ENCODE measurements at regions not wholly inside any gene's neighbourhood (a gene's known extent, or its start where the extent isn't known, plus 50 kb on each side); places are given as distances from the start of the nearest gene placed in this dataset.

DNA sequence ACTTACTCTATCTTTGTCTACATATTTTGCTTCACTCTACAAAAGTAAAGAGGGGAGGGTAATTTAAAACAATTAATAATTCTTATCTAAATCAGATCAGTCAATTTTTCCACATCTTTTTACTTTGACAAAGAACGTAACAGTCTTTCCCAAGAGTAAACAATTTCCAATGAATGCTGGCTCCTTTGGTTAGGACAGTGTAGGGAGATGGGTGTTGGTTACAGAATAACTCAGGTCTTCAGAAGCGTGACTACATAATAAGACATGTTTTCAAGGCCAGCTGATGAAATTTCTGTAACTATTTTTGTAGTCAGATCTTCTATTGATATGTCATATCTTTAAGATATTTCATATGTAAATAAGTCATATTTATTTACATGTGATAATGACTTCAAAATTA lies 183.0 kb upstream of the CAND1 start:
- no peaks in the 10 kb centered on the region for H3K36me3 Mint-ChIP-seq
- no peak for ATAC-seq
- no peak for DNase-seq (ENCODE audit: low spot score)
- H3K27me3 Mint-ChIP-seq (ENCODE audit: low read depth), result no peaks in the 10 kb centered on the region; the same call in 1 of the 2 replicates
- TF ChIP-seq GRHL2 (CRISPR knock-in tag; IDR thresholded peaks at IDR 0.05; ENCODE audit: insufficient replicate concordance, severe bottlenecking), result no peak
- TF ChIP-seq TEAD4 (CRISPR knock-in tag; IDR thresholded peaks at IDR 0.05), result no peak
- no peak for TF ChIP-seq ESRRA (CRISPR knock-in tag; IDR thresholded peaks at IDR 0.05; ENCODE audit: borderline replicate concordance)
- TF ChIP-seq OVOL2 (CRISPR knock-in tag; IDR thresholded peaks at IDR 0.05; ENCODE audit: borderline replicate concordance), result no peak
- TF ChIP-seq ZNF416 (CRISPR knock-in tag; IDR thresholded peaks at IDR 0.05), result no peak
- TF ChIP-seq ETV6 (CRISPR knock-in tag; IDR thresholded peaks at IDR 0.05), result no peak
- no peak for TF ChIP-seq ZBTB43 (CRISPR knock-in tag; IDR thresholded peaks at IDR 0.05)
- TF ChIP-seq, protein P1, sequence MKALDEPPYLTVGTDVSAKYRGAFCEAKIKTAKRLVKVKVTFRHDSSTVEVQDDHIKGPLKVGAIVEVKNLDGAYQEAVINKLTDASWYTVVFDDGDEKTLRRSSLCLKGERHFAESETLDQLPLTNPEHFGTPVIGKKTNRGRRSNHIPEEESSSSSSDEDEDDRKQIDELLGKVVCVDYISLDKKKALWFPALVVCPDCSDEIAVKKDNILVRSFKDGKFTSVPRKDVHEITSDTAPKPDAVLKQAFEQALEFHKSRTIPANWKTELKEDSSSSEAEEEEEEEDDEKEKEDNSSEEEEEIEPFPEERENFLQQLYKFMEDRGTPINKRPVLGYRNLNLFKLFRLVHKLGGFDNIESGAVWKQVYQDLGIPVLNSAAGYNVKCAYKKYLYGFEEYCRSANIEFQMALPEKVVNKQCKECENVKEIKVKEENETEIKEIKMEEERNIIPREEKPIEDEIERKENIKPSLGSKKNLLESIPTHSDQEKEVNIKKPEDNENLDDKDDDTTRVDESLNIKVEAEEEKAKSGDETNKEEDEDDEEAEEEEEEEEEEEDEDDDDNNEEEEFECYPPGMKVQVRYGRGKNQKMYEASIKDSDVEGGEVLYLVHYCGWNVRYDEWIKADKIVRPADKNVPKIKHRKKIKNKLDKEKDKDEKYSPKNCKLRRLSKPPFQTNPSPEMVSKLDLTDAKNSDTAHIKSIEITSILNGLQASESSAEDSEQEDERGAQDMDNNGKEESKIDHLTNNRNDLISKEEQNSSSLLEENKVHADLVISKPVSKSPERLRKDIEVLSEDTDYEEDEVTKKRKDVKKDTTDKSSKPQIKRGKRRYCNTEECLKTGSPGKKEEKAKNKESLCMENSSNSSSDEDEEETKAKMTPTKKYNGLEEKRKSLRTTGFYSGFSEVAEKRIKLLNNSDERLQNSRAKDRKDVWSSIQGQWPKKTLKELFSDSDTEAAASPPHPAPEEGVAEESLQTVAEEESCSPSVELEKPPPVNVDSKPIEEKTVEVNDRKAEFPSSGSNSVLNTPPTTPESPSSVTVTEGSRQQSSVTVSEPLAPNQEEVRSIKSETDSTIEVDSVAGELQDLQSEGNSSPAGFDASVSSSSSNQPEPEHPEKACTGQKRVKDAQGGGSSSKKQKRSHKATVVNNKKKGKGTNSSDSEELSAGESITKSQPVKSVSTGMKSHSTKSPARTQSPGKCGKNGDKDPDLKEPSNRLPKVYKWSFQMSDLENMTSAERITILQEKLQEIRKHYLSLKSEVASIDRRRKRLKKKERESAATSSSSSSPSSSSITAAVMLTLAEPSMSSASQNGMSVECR (CRISPR knock-in tag; IDR thresholded peaks at IDR 0.05; ENCODE audit: borderline replicate concordance), result no peak
- no peak for TF ChIP-seq ZNF121 (CRISPR knock-in tag; IDR thresholded peaks at IDR 0.05)
- TF ChIP-seq SOX15 (CRISPR knock-in tag; IDR thresholded peaks at IDR 0.05), result no peak
- no peak for TF ChIP-seq ATF1 (CRISPR knock-in tag; IDR thresholded peaks at IDR 0.05)
- no peak for TF ChIP-seq SMAD4 (CRISPR knock-in tag; IDR thresholded peaks at IDR 0.05)
- TF ChIP-seq SMAD3 (CRISPR knock-in tag; IDR thresholded peaks at IDR 0.05; ENCODE audit: borderline replicate concordance), result no peak
- TF ChIP-seq, protein P2, sequence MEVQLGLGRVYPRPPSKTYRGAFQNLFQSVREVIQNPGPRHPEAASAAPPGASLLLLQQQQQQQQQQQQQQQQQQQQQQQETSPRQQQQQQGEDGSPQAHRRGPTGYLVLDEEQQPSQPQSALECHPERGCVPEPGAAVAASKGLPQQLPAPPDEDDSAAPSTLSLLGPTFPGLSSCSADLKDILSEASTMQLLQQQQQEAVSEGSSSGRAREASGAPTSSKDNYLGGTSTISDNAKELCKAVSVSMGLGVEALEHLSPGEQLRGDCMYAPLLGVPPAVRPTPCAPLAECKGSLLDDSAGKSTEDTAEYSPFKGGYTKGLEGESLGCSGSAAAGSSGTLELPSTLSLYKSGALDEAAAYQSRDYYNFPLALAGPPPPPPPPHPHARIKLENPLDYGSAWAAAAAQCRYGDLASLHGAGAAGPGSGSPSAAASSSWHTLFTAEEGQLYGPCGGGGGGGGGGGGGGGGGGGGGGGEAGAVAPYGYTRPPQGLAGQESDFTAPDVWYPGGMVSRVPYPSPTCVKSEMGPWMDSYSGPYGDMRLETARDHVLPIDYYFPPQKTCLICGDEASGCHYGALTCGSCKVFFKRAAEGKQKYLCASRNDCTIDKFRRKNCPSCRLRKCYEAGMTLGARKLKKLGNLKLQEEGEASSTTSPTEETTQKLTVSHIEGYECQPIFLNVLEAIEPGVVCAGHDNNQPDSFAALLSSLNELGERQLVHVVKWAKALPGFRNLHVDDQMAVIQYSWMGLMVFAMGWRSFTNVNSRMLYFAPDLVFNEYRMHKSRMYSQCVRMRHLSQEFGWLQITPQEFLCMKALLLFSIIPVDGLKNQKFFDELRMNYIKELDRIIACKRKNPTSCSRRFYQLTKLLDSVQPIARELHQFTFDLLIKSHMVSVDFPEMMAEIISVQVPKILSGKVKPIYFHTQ (CRISPR knock-in tag; IDR thresholded peaks at IDR 0.05), result no peak
- no peak for TF ChIP-seq RORB (CRISPR knock-in tag; IDR thresholded peaks at IDR 0.05)
- peaks cover 6% of the 10 kb centered on the region for H3K4me1 Mint-ChIP-seq
- H3K9me3 Mint-ChIP-seq, result no peaks in the 10 kb centered on the region
- ChIA-PET CTCF (no interaction called here), POLR2A (no interaction called here)
- H3K4me3 Mint-ChIP-seq, result no peak overlapping the region
- H3K27ac Mint-ChIP-seq, result no peak overlapping the region

DNA sequence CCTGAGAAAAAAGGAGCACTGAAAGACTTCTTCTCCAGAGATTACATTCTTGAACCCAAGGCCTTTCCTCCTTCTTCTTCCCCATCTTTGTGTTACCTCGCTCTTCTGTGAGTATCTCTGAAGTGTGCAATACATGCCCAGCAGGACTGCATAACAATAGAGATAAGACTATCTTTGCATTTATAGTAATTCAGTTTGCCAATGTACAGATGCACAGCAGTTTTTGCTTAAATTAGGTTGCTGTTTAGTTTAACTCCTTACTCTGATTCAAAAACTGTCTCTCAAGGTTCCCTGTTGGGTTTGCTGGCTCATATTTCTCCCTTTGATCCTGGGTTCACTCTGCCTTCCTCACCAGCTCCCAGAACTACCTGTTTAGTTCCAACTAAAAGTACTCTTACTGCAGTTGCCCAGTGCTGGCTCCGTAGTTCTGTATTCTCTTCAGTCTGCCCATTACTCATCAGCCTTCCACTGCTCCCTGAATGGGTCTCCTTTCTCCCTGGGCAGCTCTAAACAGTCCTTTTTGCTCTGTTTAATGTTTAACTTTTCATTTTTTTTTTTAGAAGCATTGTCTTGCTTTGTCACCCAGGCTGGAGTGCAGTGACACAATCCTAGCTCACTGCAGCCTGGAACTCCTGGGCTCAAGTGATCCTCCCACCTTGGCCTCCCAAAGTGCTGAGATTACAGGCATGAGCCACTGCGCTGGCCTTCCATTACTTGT lies 180.6 kb upstream of the CAND1 start:
- Mint-ChIP-seq H3K9me3 (peaks cover 8% of the 10 kb centered on the region), H3K4me3 (no peak overlapping the region), H3K4me1 (peaks cover 6% of the 10 kb centered on the region), H3K27ac (no peak overlapping the region), H3K27me3 (ENCODE audit: low read depth) (no peaks in the 10 kb centered on the region; the same call in 1 of the 2 replicates), H3K36me3 (no peaks in the 10 kb centered on the region)
- POLR2A ChIA-PET, result no interaction called here
- DNase-seq (ENCODE audit: low spot score) (no peak), ATAC-seq (no peak; the same call in none of the 2 replicates)
- CTCF ChIA-PET, result no interaction called here
- TF ChIP-seq ERG (CRISPR knock-in tag; IDR thresholded peaks at IDR 0.05) (no peak), PREB (CRISPR knock-in tag; IDR thresholded peaks at IDR 0.05; ENCODE audit: borderline replicate concordance) (no peak), PRRX2 (CRISPR knock-in tag; IDR thresholded peaks at IDR 0.05) (no peak), NR3C1 (CRISPR knock-in tag; conservative IDR thresholded peaks at IDR 0.05; ENCODE audit: low read depth) (no peak), GTF2I (CRISPR knock-in tag; conservative IDR thresholded peaks at IDR 0.05) (no peak), ZNF396 (CRISPR knock-in tag; IDR thresholded peaks at IDR 0.05; ENCODE audit: borderline replicate concordance) (no peak)
- TF ChIP-seq, protein P3, sequence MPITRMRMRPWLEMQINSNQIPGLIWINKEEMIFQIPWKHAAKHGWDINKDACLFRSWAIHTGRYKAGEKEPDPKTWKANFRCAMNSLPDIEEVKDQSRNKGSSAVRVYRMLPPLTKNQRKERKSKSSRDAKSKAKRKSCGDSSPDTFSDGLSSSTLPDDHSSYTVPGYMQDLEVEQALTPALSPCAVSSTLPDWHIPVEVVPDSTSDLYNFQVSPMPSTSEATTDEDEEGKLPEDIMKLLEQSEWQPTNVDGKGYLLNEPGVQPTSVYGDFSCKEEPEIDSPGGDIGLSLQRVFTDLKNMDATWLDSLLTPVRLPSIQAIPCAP (CRISPR knock-in tag; IDR thresholded peaks at IDR 0.05), result no peak
- TF ChIP-seq, protein P4, sequence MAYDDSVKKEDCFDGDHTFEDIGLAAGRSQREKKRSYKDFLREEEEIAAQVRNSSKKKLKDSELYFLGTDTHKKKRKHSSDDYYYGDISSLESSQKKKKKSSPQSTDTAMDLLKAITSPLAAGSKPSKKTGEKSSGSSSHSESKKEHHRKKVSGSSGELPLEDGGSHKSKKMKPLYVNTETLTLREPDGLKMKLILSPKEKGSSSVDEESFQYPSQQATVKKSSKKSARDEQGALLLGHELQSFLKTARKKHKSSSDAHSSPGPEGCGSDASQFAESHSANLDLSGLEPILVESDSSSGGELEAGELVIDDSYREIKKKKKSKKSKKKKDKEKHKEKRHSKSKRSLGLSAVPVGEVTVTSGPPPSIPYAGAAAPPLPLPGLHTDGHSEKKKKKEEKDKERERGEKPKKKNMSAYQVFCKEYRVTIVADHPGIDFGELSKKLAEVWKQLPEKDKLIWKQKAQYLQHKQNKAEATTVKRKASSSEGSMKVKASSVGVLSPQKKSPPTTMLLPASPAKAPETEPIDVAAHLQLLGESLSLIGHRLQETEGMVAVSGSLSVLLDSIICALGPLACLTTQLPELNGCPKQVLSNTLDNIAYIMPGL (CRISPR knock-in tag; IDR thresholded peaks at IDR 0.05), result no peak
